ENCODE measurements at regions not wholly inside any gene's neighbourhood (a gene's known extent, or its start where the extent isn't known, plus 50 kb on each side); places are given as distances from the start of the nearest gene placed in this dataset.

GRCh38 chr5:8417316-8418048 lies 548.5 kb downstream of the MTRR start:
- no peak overlapping the region for H3K27ac ChIP-seq (ENCODE audit: low read depth, low read length)
- H3K4me3 ChIP-seq (ENCODE audit: low read length in 3 of 3): no peak overlapping the region
- no peaks in the 10 kb centered on the region for H3K4me1 ChIP-seq (ENCODE audit: control insufficient read depth in 3 of 3, insufficient read depth in 3 of 3, low read length in 3 of 3)
- H3K36me3 ChIP-seq (ENCODE audit: control insufficient read depth in 3 of 3, insufficient read depth in 3 of 3, low read length in 3 of 3): no peaks in the 10 kb centered on the region
- no peaks in the 10 kb centered on the region for H3K27me3 ChIP-seq (ENCODE audit: control insufficient read depth in 3 of 3, insufficient read depth in 3 of 3, low read length in 3 of 3)
- H3K9me3 ChIP-seq (ENCODE audit: control insufficient read depth in 3 of 3, low read length in 3 of 3): no peaks in the 10 kb centered on the region
- no peak overlapping the region for H3K9ac ChIP-seq (ENCODE audit: low read depth in 1 of 3, low read length in 3 of 3)

DNA sequence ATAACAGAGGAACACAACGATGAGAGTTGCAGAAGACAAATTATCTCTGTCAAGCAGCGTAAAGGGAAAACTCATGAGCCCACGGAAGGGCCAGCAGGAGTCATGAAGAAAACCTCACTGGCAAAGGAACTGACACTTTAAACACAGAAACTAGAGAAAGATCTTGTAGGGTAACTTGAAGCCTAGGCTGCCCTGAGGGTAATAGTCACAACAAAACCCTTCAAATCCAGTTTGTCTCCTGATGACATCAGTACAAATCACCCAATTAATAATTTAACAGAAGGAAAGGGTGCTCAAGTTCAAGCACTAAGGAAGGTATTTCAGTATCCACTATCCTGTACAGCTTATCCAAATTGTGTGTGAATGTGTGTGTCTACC lies 549.1 kb downstream of the MTRR start:
- Histone ChIP-seq H3K4me1 (ENCODE audit: control insufficient read depth in 3 of 3, insufficient read depth in 3 of 3, low read length in 3 of 3) (no peaks in the 10 kb centered on the region), H3K27ac (ENCODE audit: low read depth, low read length) (no peak overlapping the region), H3K27me3 (ENCODE audit: control insufficient read depth in 3 of 3, insufficient read depth in 3 of 3, low read length in 3 of 3) (no peaks in the 10 kb centered on the region), H3K9ac (ENCODE audit: low read depth in 1 of 3, low read length in 3 of 3) (no peak overlapping the region), H3K36me3 (ENCODE audit: control insufficient read depth in 3 of 3, insufficient read depth in 3 of 3, low read length in 3 of 3) (no peaks in the 10 kb centered on the region), H3K9me3 (ENCODE audit: control insufficient read depth in 3 of 3, low read length in 3 of 3) (no peaks in the 10 kb centered on the region), H3K4me3 (ENCODE audit: low read length in 3 of 3) (no peak overlapping the region)

- H3K4me3 ChIP-seq (ENCODE audit: low read length in 3 of 3): no peak overlapping the region
- no peaks in the 10 kb centered on the region for H3K36me3 ChIP-seq (ENCODE audit: control insufficient read depth in 3 of 3, insufficient read depth in 3 of 3, low read length in 3 of 3)
- H3K9me3 ChIP-seq (ENCODE audit: control insufficient read depth in 3 of 3, low read length in 3 of 3): peaks cover 0 to 2% (median 0%) of the 10 kb centered on the region in 3 donors
- no peak overlapping the region for H3K27ac ChIP-seq (ENCODE audit: low read depth, low read length)
- H3K4me1 ChIP-seq (ENCODE audit: control insufficient read depth in 3 of 3, insufficient read depth in 3 of 3, low read length in 3 of 3): no peaks in the 10 kb centered on the region
- no peaks in the 10 kb centered on the region for H3K27me3 ChIP-seq (ENCODE audit: control insufficient read depth in 3 of 3, insufficient read depth in 3 of 3, low read length in 3 of 3)
- H3K9ac ChIP-seq (ENCODE audit: low read depth in 1 of 3, low read length in 3 of 3): no peak overlapping the region
These were observed 561.1 kb downstream of the MTRR start for GRCh38 chr5:8429778-8430758.

DNA sequence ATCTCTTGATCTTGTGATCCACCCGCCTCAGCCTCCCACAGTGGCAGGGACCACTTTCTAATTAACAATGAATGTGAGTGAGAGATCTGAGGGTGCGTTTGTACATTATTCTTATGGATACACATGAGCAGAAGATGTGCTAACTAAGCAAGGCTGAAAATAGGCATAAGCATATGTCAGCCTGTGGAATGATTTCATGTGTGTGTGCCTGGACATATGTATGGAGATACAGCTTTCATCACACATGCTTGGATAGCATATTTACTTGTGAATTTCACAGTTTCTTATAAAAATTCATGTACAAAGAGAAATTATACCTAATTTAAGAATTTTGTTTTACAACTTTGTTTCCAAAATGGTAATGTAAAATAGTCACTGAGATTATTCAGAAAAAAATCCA lies 565.6 kb downstream of the MTRR start:
- no peaks in the 10 kb centered on the region for H3K36me3 ChIP-seq (ENCODE audit: control insufficient read depth in 3 of 3, insufficient read depth in 3 of 3, low read length in 3 of 3)
- H3K9ac ChIP-seq (ENCODE audit: low read depth in 1 of 3, low read length in 3 of 3): no peak overlapping the region
- H3K27me3 ChIP-seq (ENCODE audit: control insufficient read depth in 3 of 3, insufficient read depth in 3 of 3, low read length in 3 of 3): no peaks in the 10 kb centered on the region
- H3K9me3 ChIP-seq (ENCODE audit: control insufficient read depth in 3 of 3, low read length in 3 of 3): no peaks in the 10 kb centered on the region
- no peak overlapping the region for H3K4me3 ChIP-seq (ENCODE audit: low read length in 3 of 3)
- no peak overlapping the region for H3K27ac ChIP-seq (ENCODE audit: low read depth, low read length)
- no peaks in the 10 kb centered on the region for H3K4me1 ChIP-seq (ENCODE audit: control insufficient read depth in 3 of 3, insufficient read depth in 3 of 3, low read length in 3 of 3)

GRCh38 chr5:8436924-8437323 lies 568.0 kb downstream of the MTRR start:
- Histone ChIP-seq H3K4me1 (ENCODE audit: control insufficient read depth in 3 of 3, insufficient read depth in 3 of 3, low read length in 3 of 3) (no peaks in the 10 kb centered on the region), H3K27me3 (ENCODE audit: control insufficient read depth in 3 of 3, insufficient read depth in 3 of 3, low read length in 3 of 3) (no peaks in the 10 kb centered on the region), H3K27ac (ENCODE audit: low read depth, low read length) (no peak overlapping the region), H3K36me3 (ENCODE audit: control insufficient read depth in 3 of 3, insufficient read depth in 3 of 3, low read length in 3 of 3) (no peaks in the 10 kb centered on the region), H3K9me3 (ENCODE audit: control insufficient read depth in 3 of 3, low read length in 3 of 3) (no peaks in the 10 kb centered on the region), H3K4me3 (ENCODE audit: low read length in 3 of 3) (no peak overlapping the region), H3K9ac (ENCODE audit: low read depth in 1 of 3, low read length in 3 of 3) (no peak overlapping the region)

DNA sequence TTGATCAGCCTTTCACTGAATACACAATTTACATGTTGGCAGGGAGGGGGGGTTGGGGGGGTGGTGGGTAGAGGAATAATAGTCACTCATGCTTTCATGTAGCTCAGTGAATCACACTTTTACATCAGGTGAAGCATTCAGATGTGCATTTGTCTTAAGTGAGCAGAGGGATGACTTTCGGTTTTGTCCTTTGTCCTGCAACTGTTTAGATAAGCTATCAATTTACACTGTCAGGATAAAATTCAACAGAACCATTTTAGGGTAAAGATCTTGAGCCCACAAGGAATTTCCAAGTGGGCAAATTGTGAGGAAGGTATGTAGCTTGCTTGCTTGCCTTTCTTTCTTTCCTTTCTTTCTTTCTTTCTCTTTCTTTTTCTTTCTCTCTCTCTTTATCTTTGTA lies 576.2 kb downstream of the MTRR start:
- H3K4me1 ChIP-seq (ENCODE audit: control insufficient read depth in 3 of 3, insufficient read depth in 3 of 3, low read length in 3 of 3): no peaks in the 10 kb centered on the region

GRCh38 chr5:8446179-8446578 lies 577.2 kb downstream of the MTRR start:
- Histone ChIP-seq H3K9me3 (ENCODE audit: control insufficient read depth in 3 of 3, low read length in 3 of 3) (no peaks in the 10 kb centered on the region), H3K4me3 (ENCODE audit: low read length in 3 of 3) (no peak overlapping the region), H3K27ac (ENCODE audit: low read depth, low read length) (no peak overlapping the region)

More for the DNA sequence above, 576.2 kb downstream of the MTRR start:
- Histone ChIP-seq H3K4me3 (ENCODE audit: low read length in 3 of 3) (no peak overlapping the region), H3K36me3 (ENCODE audit: control insufficient read depth in 3 of 3, insufficient read depth in 3 of 3, low read length in 3 of 3) (no peaks in the 10 kb centered on the region), H3K9me3 (ENCODE audit: control insufficient read depth in 3 of 3, low read length in 3 of 3) (no peaks in the 10 kb centered on the region), H3K27ac (ENCODE audit: low read depth, low read length) (no peak overlapping the region), H3K9ac (ENCODE audit: low read depth in 1 of 3, low read length in 3 of 3) (no peak overlapping the region), H3K27me3 (ENCODE audit: control insufficient read depth in 3 of 3, insufficient read depth in 3 of 3, low read length in 3 of 3) (no peaks in the 10 kb centered on the region)

GRCh38 chr5:8456846-8457186 lies 587.9 kb downstream of the MTRR start:
- Histone ChIP-seq H3K27ac (ENCODE audit: low read depth, low read length) (peak overlapping the region; percentile 89), H3K9me3 (ENCODE audit: control insufficient read depth in 3 of 3, low read length in 3 of 3) (no peaks in the 10 kb centered on the region), H3K4me1 (ENCODE audit: control insufficient read depth in 3 of 3, insufficient read depth in 3 of 3, low read length in 3 of 3) (peaks cover 0 to 8% (median 3%) of the 10 kb centered on the region in 3 donors), H3K9ac (ENCODE audit: low read depth in 1 of 3, low read length in 3 of 3) (peak overlapping the region in 2 of 3 donors; percentile 57 to 69), H3K4me3 (ENCODE audit: low read length in 3 of 3) (peak overlapping the region; percentile 80 to 86 (median 80)), H3K36me3 (ENCODE audit: control insufficient read depth in 3 of 3, insufficient read depth in 3 of 3, low read length in 3 of 3) (peaks cover 0 to 10% (median 9%) of the 10 kb centered on the region in 3 donors), H3K27me3 (ENCODE audit: control insufficient read depth in 3 of 3, insufficient read depth in 3 of 3, low read length in 3 of 3) (no peaks in the 10 kb centered on the region)

More at GRCh38 chr5:8446179-8446578, 577.2 kb downstream of the MTRR start:
- Histone ChIP-seq H3K36me3 (ENCODE audit: control insufficient read depth in 3 of 3, insufficient read depth in 3 of 3, low read length in 3 of 3) (no peaks in the 10 kb centered on the region), H3K27me3 (ENCODE audit: control insufficient read depth in 3 of 3, insufficient read depth in 3 of 3, low read length in 3 of 3) (no peaks in the 10 kb centered on the region), H3K9ac (ENCODE audit: low read depth in 1 of 3, low read length in 3 of 3) (no peak overlapping the region), H3K4me1 (ENCODE audit: control insufficient read depth in 3 of 3, insufficient read depth in 3 of 3, low read length in 3 of 3) (no peaks in the 10 kb centered on the region)

DNA sequence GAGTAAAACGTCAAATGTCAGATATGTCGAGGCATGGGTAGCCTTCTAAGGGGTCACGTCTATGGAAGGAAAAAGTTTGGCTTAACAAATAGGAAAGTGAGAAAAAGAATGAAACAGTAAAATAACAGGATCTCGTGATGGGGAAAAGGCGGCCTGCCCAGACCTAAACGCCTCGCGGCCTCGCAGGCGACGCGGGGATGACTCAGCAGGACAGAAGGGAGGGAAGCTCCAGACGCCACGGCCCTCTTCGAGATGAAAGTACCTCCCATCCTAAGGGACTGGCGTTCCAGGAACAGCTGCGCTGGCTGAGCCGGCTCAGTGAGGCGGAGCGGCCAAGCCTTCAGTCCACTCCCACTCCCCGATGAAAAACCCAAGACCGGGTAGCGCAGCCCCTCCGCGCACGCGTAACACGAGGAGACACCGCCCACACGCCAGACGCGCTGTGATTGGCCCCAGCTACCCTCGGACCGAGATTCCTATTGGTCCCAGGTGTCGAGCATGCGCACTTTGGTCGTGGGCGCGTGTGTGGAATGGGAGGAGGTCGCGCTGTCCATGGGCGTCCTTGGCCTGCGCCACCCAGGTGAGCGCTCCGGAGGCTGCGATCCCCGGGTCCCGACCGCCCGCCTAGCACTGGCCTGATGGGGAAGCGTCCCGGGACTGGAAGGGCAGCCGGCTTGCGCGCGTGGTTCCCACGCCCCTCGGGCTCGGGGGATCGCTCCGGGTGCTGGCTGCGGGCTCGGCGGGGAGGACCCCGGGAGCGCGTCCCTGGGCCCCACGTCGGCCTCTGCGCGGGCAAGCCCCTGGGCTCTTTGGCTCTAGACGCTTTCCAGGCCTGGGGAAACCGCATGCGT lies 588.5 kb downstream of the MTRR start:
- Histone ChIP-seq H3K27me3 (ENCODE audit: control insufficient read depth in 3 of 3, insufficient read depth in 3 of 3, low read length in 3 of 3) (no peaks in the 10 kb centered on the region), H3K9ac (ENCODE audit: low read depth in 1 of 3, low read length in 3 of 3) (peak overlapping the region; percentile 65 to 87 (median 72)), H3K27ac (ENCODE audit: low read depth, low read length) (peak overlapping the region; percentile 89), H3K9me3 (ENCODE audit: control insufficient read depth in 3 of 3, low read length in 3 of 3) (no peaks in the 10 kb centered on the region), H3K4me1 (ENCODE audit: control insufficient read depth in 3 of 3, insufficient read depth in 3 of 3, low read length in 3 of 3) (peaks cover 0 to 8% (median 3%) of the 10 kb centered on the region in 3 donors), H3K36me3 (ENCODE audit: control insufficient read depth in 3 of 3, insufficient read depth in 3 of 3, low read length in 3 of 3) (peaks cover 0 to 13% (median 11%) of the 10 kb centered on the region in 3 donors), H3K4me3 (ENCODE audit: low read length in 3 of 3) (peak overlapping the region; percentile 80 to 86 (median 80))

All from skeletal muscle tissue (tissue), 3 donors.